Nephron (organoid): ENCODE measurements at regions not wholly inside any gene's neighbourhood (a gene's known extent, or its start where the extent isn't known, plus 50 kb on each side); places are given as distances from the start of the nearest gene placed in this dataset.

ENCODE experiments used
- H3K27ac Mint-ChIP-seq, 3 experiments: 2 replicates each; pipeline ENCODE4 v1.8.0; 2020; ENCODE audit warnings: mixed read lengths in 3 of 3, mild to moderate bottlenecking in 2 of 3, moderate library complexity in 1 of 3
- H3K27me3 Mint-ChIP-seq: 2 replicates; pipeline ENCODE4 v1.8.0; 2021; ENCODE audit warnings: low read depth, mild to moderate bottlenecking, moderate library complexity, mixed read lengths
- H3K36me3 Mint-ChIP-seq: 2 replicates; pipeline ENCODE4 v1.8.0; 2020; ENCODE audit warnings: low read depth, mixed read lengths
- H3K4me1 Mint-ChIP-seq: 2 replicates; pipeline ENCODE4 v1.8.0; 2020; ENCODE audit warnings: mixed read lengths
- H3K4me3 Mint-ChIP-seq, 3 experiments: 2 replicates each; pipeline ENCODE4 v1.8.0; 2020; ENCODE audit warnings: mild to moderate bottlenecking in 3 of 3, mixed read lengths in 3 of 3, moderate library complexity in 2 of 3
- H3K9me3 Mint-ChIP-seq: 2 replicates; pipeline ENCODE4 v1.8.0; 2020; ENCODE audit warnings: mixed read lengths
- TF ChIP-seq, protein P1 (sequence below), 3 experiments: fragments of 200-600 bp; sonication (generic); IDR thresholded peaks; one replicate each; pipeline ENCODE4 v1.5.0; 2021; ENCODE audit warnings: antibody characterized with exemption in 3 of 3; ENCODE audit not compliant: unreplicated experiment in 3 of 3

DNA sequence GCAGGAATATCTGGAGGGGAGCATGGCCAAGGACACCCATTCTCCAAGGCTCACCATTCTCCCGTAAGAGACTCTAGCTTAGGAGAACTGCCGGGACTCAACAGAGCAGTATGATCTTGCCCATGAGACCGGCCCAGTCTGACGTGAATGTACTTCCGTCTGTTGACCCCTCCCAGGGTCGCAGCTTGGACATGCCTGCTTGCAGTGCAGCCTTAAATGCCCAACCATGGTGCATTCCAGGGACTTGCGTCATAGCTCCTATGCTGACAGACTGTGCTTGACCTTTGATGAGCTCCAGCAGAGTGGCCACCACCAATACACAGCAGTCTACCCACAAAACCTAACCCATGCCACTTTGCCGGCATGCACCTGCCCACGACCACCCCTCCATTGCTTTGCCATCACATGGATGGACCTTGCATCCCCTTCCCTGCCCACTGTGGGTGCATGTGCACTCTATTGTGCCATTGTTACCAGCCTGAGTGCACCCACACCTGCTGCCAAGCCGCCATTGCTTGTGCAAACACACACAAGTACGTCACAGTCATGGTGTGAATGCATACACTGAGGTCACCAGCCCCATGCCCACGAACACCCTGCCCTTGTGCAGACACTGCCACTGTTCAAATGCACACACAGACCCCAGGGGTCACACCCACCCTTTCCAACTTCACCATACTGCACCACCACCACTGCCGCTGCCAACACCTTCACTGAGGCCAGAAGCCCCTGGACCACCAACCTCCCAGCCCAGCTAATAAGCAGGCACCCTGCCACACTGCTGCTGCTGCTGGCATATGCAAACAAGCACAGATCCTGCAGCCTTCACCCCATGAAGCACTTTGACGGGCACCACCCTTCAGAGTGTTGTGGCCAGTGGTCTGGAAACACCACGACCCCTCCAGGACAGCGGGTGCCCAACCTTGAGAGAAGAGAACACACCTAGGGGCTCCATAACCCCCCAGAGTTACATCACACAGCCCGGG is 1141.3 kb downstream of the BRINP3 start:
- Mint-ChIP-seq H3K27ac (no peak overlapping the region), H3K27me3 (peaks cover 6% of the 10 kb centered on the region), H3K9me3 (peaks cover under 1% of the 10 kb centered on the region), H3K36me3 (no peaks in the 10 kb centered on the region), H3K4me3 (no peak overlapping the region), H3K4me1 (no peaks in the 10 kb centered on the region)
- TF ChIP-seq, protein P1, sequence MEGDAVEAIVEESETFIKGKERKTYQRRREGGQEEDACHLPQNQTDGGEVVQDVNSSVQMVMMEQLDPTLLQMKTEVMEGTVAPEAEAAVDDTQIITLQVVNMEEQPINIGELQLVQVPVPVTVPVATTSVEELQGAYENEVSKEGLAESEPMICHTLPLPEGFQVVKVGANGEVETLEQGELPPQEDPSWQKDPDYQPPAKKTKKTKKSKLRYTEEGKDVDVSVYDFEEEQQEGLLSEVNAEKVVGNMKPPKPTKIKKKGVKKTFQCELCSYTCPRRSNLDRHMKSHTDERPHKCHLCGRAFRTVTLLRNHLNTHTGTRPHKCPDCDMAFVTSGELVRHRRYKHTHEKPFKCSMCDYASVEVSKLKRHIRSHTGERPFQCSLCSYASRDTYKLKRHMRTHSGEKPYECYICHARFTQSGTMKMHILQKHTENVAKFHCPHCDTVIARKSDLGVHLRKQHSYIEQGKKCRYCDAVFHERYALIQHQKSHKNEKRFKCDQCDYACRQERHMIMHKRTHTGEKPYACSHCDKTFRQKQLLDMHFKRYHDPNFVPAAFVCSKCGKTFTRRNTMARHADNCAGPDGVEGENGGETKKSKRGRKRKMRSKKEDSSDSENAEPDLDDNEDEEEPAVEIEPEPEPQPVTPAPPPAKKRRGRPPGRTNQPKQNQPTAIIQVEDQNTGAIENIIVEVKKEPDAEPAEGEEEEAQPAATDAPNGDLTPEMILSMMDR (IDR thresholded peaks at IDR 0.05; ENCODE audit: unreplicated experiment in 3 of 3), result no peak

DNA sequence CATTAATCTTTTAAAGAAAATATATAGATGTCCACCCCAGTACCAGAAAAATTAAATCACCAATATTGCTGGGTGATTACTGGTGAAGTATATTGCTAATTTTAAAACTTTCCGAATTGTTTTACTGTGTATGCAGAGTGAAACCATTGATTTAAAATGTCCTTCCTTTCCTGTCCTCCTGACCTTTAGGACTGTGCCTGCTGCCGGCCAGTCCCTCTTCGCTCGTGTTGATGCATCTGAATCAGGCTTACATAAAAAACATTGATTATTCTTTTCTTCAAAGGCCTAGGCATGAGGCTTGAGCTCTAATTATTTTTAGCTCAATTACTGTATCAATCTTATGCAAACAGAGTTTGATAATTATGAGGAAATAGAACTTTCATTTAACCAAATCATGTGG is 1128.1 kb downstream of the BRINP3 start:
- Mint-ChIP-seq H3K27ac (no peak overlapping the region), H3K27me3 (no peaks in the 10 kb centered on the region), H3K4me3 (no peak overlapping the region), H3K4me1 (no peaks in the 10 kb centered on the region), H3K36me3 (no peaks in the 10 kb centered on the region), H3K9me3 (no peaks in the 10 kb centered on the region)
- TF ChIP-seq, protein P1 (IDR thresholded peaks at IDR 0.05; ENCODE audit: unreplicated experiment in 3 of 3), result no peak

DNA sequence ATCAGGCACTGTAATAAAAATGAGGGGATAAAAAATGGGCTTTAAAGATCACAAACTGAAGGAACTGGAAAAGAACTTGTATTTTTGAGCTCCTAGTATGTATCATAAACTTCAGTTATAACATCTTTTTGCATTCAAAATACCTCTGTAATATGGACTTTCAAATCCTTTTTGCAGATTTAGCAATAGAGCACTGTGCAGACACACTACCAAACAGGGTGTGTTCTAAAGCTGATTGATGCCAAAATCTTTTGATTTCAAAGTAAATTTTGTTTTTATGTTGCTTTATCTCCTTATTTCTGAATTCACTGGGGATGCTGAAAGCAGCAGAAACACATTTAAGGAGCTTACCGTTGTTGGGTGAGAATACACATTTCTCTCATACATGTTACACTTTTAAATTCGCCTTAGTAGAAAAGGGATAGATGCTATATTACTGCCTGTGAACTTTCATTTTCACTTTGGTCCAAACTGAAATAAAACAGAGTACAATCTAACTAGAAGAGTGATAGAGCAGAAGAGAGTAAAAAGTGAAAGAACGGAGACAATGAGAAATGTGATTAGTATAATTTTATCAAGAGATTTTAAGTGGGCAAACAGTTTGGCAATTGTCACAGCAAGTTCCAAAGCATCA is 1126.6 kb downstream of the BRINP3 start:
- H3K9me3 Mint-ChIP-seq, result no peaks in the 10 kb centered on the region
- H3K4me1 Mint-ChIP-seq, result no peaks in the 10 kb centered on the region
- no peak overlapping the region for H3K27ac Mint-ChIP-seq
- no peaks in the 10 kb centered on the region for H3K36me3 Mint-ChIP-seq
- H3K27me3 Mint-ChIP-seq, result no peaks in the 10 kb centered on the region
- TF ChIP-seq, protein P1 (IDR thresholded peaks at IDR 0.05; ENCODE audit: unreplicated experiment in 3 of 3), result no peak
- H3K4me3 Mint-ChIP-seq, result no peak overlapping the region

DNA sequence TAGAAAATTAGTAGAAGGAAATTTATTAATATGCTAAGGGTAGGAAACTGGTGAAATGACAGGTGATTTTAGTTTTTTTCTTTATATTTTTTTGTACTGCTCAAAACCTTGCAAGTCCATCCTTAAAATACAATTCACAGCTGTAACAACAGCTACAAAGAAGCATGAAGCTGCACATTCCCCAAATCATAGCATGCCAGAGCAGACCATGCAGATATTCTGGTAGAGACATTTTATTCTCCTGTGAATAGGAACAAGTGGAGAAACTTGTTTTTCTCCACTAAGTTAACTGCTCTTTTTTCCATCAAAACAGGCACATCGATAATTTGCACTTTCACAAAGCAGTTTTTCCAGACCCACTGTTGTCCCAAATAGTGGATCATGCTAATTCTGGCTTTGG is 1125.7 kb downstream of the BRINP3 start:
- Mint-ChIP-seq H3K27me3 (no peaks in the 10 kb centered on the region), H3K4me1 (no peaks in the 10 kb centered on the region), H3K4me3 (no peak overlapping the region), H3K36me3 (no peaks in the 10 kb centered on the region), H3K9me3 (no peaks in the 10 kb centered on the region), H3K27ac (no peak overlapping the region)
- TF ChIP-seq, protein P1 (IDR thresholded peaks at IDR 0.05; ENCODE audit: unreplicated experiment in 3 of 3), result no peak

DNA sequence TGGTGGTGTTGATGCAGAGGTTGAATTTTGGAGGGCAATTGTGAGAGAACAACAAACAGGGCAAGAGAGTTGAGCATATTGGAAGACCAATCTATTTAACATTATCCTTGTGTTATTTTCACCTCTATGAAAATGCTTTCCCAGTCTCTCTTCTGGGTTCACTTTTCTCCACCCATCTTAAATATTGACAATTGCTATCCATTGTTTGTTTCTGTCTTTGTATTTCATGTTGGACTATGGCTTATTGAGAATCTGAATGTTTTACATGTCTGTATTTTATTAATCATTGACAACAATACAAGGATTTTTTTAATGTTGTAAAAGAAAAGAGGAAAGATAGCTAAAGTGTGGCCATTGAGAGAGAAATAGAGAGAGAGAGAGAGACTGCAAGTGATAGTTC is 1121.5 kb downstream of the BRINP3 start:
- no peaks in the 10 kb centered on the region for H3K9me3 Mint-ChIP-seq
- TF ChIP-seq, protein P1 (IDR thresholded peaks at IDR 0.05; ENCODE audit: unreplicated experiment in 3 of 3), result no peak
- no peak overlapping the region for H3K4me3 Mint-ChIP-seq

More for the DNA sequence above, 1121.5 kb downstream of the BRINP3 start:
- H3K27ac Mint-ChIP-seq, result no peak overlapping the region
- no peaks in the 10 kb centered on the region for H3K4me1 Mint-ChIP-seq
- no peaks in the 10 kb centered on the region for H3K36me3 Mint-ChIP-seq
- no peaks in the 10 kb centered on the region for H3K27me3 Mint-ChIP-seq
